ENCODE measurements at regions not wholly inside any gene's neighbourhood (a gene's known extent, or its start where the extent isn't known, plus 50 kb on each side); places are given as distances from the start of the nearest gene placed in this dataset.
"Not testable (repeated sequence)": the region's sequence is repeated elsewhere in the genome, so short reads cannot be mapped to it uniquely, and the experiment has no call there.

DNA sequence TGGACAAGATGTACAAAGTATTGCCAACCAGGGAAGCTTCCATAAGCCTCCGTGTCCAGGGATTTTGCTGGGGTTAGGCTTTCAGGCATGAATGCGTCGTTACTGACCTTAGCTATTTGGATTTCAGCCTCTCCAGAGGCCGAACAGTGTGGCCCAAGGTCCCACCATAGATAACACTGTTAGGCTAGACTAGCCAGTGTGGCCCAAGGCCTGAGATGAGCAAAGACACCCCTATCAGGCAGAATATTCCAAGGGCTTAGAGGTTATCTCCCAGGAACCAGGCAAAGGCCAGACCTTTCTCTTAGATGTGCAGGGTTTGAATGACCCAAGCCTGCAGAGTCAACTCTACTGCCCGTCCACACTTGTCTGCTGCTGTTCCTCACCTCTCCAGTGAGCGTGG lies 131.7 kb upstream of the NDUFV2 start:
- DNase-seq = no peak

DNA sequence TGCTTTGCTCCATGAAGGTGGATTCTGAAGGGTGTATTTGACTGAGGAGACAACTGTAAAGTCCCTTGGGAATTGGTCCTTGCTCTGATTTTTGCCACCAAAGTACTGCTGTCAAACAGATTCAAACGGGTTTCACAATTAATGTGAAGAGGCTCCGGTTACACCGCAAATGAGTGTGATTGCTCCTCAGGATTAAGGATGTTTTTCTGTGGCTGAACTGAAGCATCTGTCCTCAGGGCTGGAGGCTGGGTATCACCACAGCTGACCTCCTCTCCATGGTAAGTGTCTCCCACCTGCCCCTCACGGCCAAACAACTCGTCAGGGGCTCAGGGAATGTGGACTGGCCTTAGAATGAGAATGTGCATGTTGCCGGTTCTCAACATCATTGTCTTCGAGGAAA lies 130.4 kb upstream of the NDUFV2 start:
- no peak for DNase-seq

DNA sequence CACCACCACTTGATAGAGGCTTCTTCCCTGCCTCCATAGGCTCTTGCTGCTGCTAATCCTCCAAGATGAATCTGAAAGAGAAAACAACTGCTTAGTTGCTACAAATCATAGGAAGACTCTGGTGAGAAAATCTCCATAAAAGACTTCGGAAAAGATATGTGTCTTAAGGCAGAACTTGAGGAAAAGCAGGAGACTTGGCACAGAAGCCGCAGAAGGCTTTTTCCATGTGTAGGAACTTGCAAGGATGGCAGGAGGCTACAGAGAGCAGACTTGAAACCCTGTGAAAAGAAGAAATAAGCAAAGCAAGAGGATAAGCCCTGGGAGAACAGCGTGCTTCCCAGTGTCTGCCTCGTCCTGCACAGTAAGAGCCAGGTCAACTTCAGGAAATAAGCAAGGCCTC lies 128.2 kb upstream of the NDUFV2 start:
- DNase-seq = no peak

DNA sequence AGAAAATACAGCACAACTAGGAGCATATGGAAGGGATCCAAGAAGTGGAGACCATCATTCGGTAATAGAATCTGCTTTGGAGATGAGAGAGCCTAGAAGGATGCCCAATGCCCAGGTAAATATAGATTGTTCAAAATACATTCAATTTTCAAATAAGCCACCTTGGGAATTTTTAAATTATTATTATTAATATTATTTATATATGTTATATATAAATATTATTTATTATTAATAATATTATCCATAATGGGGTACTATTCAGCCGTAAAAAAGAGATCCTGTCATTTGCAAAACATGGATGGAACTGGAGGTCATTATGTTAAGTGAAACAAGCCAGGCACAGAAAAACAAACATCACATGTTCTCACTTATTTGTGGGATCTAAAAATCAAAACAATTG lies 127.8 kb upstream of the NDUFV2 start:
- no peak for DNase-seq

DNA sequence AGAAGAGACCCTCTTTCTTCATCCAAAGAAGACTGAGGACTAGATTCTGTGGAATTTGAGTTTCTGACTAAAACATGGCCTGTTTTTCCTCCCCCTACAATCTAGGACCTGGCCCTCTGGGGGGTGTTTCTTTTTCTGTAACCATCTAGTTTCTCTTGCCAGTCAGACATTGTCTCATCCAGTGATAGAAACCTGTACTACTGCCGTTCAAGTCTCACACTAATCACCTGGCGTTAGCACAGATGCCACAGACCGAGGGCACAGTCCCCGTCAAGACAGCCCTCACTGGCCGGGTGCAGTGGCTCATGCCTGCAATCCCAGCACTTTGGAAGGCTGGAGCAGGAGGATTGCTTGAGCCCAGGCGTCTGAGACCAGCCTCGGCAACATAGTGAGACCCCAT lies 126.9 kb upstream of the NDUFV2 start:
- DNase-seq = no peak

DNA sequence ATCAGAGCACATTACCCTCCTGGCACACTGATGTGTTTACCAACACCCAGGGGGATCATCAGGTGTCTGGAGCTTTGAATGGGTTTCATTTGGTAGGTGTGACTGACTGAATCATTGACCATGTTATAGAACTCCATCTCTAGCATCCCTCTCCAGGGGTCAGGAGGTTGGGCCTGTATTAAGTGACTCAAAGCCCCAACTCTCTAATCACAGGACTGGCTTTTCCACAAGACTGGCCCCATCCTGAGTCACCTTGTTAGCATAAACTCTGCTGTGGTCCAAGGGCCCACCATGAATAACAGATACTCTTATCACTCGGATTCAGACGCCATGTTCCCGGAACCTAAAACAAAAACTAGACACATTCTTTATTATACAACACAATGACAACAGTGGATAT lies 125.9 kb upstream of the NDUFV2 start:
- no peak for DNase-seq

DNA sequence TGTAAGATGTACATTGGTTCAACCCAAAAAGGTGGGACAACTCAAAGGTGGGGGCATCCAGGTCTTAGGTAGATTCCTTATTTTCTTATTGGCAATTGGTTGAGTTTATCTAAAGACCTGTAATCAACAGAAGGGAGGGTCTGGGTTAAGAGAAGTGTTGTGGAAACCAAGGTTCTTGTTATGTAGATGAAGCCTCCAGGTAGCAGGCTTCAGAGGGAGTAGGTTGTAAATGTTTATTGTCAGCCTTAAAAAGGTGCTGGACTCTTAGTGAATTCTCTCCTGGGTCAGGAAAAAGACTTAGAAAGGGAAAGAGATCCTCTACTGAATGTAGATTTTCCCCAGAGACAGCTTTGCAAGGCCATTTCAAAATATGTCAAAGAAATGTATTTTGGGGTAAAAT lies 125.3 kb upstream of the NDUFV2 start:
- no peak for DNase-seq

DNA sequence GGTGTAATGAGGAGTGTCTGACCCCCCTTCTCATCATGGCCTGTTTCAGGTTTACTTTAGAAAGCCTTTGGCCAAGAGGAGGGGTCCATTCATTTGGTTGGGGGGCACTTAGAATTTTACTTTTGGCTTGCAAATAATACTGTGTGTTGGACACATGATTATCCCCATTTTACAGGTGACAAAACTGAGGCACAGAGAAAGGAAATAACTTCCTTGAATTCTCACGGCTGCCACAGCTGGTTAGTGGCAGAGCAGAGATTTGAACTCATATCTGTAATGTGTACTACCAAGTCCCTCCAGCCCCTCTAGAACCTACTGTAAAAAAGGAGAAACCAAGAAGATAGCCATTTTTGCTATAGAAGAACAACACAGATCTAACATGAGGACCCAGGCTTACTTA lies 124.8 kb upstream of the NDUFV2 start:
- no peak for DNase-seq

DNA sequence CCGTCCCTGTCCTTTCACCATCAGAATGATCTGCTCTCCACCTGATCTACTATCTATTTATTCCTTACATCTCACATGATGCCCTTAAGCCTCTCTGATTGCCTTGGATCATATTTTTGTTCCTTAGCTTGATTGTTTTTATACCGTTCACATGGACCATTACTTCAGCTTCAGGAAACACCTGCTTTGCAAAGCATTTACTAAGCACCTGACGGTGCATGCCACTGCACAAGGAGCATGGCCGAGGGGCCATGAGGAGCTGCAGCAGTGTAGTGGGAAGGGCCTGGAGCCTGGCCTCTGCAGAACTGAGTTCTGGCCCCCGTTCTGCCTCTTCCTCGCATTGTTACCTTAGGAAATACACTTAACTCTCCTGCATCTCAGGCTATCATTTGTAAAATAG lies 124.1 kb upstream of the NDUFV2 start:
- no peak for DNase-seq

DNA sequence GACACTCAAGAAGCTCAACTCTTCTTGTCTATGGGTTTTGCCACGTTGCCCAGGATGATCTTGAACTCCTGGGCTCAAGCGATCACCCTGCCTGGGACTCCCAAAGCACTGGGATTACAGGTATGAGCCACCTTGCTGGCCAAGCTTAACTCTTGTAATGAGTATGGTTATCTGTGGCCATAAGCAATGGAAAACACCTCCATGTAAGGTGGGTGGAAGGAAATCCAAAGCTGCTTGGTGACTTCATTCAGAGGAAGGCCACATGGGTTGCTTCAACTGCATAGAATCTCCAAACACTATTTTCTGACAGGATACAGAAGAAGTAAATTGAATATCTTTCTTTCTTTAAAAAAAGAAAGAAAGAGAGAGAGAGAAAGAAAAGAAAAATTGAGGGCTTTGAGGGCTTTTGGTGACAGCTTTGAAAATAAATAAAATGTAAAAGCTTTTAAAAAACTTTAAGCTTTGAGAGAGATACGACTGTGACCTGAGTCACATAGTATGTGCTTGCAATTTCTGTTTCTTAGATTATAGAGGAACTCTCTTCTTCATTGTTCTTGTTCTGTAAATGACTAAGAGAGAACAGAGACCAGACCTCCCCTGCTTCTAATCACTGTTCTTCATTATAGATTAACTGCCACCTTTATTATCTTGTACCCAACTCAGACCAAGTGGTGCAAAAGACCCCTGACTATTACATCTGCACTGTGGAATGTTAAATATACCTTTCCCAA lies 123.1 kb upstream of the NDUFV2 start:
- no peak for DNase-seq

DNA sequence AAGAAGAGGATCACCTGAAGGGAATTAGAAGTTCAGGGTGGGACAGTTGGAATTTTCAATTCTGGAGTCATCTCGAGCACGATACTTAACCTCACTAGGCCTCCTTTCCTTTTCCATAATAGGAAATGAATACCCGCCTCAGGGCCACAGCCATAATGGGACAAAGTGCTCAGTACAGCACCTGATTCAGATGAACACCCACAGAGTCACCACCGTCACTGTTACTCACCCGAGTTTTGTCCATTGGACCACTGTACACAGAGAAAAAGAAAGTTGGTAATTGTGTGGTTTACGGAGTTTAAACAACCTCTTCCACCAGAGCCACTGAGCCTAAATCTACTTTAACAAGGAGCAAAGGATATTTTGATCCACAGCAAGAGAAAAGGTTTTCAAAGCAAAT lies 122.0 kb upstream of the NDUFV2 start:
- no peak for DNase-seq

DNA sequence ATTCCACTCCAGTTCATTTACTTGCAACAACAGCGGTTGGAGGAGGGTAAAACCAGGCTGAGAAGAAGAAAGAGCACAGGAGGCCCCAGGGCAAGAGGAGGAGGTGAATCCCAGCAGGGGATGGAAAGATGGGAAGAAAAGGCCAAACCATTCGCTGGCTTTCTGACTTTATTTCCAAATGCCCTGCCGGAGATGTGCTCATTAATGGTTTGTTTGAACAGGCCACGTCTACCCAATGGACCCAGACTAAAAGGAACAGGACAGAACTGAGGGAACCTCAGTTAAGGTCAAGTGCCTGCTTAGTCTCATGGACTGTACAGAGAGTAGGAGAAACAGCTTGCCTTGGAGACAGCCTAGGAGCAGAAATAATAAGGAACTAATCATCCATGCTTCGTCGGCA lies 121.6 kb upstream of the NDUFV2 start:
- DNase-seq = no peak

DNA sequence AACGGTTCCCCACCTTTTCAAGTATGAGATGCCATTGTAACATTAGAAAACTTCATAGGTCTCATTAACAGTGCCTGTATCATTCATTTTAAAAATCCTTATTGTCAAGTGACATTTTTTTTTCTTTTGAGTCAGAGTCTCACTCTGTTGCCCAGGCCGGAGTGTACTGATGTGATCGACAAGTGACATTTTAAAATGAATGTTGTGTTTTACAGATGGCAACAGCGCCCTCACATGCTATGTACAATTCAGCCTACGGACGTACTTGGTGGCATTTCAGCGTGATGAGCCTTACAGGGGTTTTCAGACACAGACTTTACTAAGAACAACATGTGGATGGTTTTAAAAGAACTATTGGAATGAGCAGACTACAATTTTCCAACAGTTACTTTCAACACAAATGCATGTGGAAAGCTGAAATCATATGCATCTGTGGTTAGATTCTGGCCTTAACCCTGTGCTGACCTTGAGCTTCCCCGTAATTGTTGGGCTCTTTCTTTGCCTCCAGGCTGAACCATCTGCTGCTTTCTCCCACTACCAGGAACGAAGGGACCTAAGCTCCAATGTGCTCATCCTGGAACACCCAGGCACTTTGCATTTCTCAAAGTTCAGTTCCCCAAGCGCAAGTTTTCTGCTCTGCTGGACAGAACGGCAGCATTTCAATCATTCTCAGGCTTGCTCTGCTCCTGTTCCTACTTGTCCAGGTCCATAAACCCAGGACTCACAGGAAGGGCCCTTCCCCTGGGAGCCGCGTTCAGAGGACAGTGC lies 119.9 kb upstream of the NDUFV2 start:
- DNase-seq = peak; percentile 88

DNA sequence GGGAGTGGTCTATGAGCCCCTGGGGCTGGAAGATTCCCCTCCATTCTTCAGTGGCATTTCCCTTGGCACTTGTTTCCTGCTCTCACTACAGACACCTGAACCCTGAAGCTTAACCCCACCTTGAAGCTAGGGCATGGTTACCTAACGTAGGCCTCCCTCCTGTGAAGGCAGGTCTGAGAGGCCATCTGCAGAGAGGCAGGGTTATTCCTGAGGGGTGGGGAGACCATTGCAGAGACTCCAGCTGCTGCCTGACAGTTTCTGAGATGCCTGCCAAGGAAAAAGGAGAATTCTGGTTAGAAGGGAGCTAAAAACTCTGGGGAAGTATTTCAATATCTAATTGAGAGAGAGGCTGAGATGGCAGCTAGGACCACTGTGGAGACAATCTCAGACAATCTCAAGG lies 119.3 kb upstream of the NDUFV2 start:
- no peak for DNase-seq

DNA sequence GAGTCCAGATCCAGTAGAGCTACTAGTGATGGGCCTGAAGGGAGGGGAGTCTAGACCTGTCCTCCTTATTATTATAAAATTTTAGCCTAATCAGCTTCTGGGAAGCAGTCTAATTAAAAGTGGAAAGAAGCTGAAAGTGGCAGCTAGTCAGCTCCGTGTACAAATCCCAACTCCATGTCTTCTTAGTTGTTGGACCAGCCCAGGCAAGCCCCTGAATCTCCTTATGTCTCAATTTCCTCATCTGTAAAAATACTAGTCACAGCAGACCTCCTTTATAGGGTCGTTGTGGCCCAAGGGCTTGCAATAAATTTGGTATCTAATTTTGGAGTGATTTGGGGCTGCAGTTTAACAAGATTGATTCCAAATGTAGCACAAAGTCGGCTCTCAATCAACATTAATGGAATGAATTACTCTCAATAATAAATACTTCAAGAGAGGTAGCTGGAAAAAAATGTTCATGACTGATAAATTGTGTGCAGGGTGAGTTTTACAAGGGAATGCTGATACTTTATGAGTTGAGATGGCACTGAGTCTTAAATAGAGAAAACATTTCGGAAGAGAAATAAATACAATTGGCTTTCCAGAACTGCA lies 118.3 kb upstream of the NDUFV2 start:
- DNase-seq = no peak

DNA sequence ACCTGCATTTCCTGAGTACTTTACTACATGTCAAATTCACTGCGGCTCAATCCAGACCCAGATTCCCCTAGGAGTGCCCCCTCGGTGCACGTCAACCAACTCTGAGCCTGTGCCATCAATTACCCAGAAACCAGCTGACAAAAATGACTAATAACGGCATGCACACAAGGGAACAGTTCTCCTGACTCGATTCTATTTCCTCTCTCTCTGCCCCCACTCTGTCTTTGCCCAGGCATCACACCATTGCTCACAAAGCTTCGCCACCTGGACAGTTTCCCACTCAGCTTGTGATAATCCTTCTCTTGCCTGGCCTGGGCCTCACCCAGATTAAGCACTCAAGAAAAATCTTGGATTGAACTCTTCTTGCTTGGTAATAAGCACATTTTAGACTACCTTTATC lies 115.3 kb upstream of the NDUFV2 start:
- no peak for DNase-seq

DNA sequence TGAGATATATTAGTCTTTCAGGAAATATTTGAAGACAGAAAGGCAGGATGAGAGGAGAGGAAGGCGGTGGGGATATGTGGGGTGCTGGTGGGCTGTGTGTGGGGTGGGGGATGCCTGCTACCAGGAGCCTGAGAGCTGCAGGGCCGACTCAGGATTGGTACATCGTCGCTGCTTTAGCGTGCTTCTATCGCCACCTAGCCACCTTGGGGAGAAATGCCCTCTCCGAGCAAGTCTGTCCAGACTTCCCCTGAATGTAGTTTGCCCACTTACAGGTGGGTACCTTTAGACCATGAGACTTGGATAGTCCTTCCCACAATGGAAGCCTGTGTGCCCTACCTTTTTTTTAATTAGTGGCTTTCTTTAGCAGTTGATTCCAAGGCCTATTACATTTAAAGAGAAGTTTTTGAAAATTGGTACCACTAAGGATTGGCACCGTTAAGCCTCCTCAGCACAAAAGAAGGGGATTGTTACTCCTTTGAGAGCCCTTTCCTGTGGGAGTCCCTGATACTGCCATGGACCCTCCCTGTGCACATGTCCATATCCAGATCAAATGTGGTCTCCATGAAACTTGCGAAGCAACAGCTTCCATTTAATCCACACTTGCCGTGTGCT lies 114.1 kb upstream of the NDUFV2 start:
- peak; percentile 88 for DNase-seq

DNA sequence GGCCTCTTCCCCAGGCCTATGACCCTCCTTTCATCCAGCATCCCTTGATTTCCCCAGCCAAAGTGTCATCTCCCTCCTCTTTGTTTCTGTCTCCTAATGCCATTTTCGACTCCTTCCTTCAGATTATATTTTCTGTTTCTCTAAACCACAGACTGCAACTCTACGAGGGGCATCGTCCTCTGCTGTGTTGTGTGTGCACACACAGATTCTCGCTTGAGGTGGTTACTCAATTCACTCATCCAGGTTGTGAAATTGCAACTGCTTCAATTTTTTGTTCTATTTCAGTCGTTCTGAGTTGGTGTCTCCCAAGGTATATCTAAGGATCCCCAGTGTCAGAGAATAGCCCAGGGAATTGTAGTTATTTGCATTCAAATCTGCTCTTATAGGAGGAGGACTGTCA lies 113.5 kb upstream of the NDUFV2 start:
- DNase-seq = no peak

DNA sequence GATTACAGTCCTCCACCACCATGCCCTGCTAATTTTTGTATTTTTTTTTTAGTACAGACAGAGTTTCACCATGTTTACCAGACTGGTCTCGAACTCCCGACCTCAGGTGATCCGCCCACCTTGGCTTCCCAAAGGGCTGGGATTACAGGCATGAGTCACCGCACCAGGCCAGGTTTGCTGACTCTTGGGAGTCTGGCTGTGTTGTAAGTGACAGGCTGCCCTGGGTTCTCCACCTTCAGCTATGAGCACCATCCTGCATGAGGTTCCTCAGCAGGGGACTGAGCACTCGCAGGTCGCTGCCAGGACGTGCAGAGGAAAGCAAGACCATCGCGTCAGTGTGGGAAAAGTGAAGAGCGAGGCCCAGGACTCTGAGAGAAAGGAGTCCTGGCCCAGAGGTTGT lies 112.6 kb upstream of the NDUFV2 start:
- DNase-seq = peak; percentile 27

DNA sequence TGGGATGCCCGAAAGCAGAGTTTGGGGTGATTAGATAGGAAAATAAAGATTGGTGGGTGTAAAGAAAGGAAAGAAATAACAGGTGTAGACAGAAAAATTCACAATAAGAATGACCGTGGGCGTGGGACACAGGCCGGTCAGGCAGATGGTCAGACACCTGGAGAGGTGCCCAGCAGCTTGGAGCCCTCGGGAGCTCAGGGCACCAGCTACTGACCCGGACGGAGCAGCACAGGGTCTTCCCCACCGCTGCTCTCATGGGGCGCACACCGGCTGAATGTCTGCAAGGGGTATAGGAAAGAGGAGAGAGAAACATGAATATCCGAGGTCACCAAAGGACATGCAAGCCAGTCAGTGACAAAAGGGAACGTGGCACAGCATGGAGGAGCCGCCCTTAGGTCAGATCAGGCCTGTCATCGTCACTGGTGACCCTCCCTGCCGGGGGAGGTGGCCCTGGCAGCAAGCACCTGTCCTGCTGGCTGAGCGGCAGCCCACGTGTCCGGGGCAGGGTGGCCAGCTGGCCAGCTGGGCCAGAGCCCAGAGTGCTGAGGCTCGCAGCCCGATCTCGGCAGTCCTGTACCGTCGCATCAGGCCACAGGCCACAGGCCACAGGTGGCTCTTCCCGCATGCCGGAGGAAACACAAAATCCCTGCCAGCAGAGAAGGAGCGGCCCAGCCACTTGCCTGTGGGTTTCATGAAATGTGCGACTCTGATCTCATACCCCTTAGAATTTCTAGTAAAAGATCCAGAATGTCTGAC lies 112.0 kb upstream of the NDUFV2 start:
- no peak for DNase-seq

DNA sequence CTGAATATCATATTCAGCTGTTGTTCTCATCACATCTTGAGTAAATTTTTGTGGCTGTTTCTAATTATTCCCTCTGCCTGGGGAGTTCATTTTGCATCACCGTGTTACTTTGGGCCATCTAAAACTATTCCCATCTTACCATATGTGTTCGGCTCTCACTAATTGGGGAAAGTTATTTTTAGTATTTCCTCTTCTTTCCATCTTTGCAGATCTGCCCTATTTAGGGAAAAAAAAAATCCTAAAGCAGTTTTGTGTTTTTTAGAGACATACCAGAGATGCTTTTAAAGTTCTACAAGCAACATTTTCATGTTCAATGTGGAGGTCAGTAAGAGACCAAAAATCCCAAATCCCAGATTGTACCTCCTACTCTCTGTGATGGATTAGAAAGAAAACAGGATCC lies 111.3 kb upstream of the NDUFV2 start:
- DNase-seq = no peak

DNA sequence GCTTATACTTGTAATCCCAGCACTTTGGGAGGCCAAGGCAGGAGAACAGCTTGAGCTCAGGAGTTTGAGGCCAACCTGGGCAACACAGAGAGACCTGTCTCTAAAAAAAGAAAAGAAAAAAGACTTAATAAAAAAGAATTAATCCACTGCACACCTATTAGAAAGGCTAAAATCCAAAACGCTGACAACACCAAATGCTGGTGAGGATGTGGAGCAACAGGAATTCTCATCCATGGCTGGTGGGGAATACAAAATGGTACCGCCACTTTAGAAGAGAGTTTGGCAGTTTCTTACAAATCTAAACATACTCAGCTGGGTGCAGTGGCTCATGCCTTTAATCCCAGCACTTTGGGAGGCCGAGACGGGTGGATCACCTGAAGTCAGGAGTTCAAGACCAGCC lies 110.0 kb upstream of the NDUFV2 start:
- DNase-seq = not testable (repeated sequence)

DNA sequence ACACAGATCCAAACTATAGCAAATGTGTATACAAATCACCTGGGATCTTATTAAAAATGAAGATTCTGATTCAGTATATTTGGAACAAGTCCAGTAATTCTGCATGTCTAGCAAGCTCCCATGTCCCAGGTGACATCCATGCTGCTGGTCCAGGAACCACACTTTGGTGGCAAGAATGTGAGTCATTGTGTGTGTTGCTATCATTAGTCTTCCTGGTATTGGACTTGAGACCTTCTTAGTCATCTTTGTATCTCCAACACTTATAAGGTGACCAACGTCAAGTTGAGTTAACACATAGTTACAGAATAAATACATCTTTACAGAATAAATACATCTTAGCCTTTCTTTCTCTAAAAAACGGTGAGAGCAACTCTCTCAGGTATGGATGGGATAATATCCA lies 107.9 kb upstream of the NDUFV2 start:
- DNase-seq = peak; percentile 63

Measured in DMS53 (cell line).